NT2/D1 (cell line): ENCODE measurements at regions not wholly inside any gene's neighbourhood (a gene's known extent, or its start where the extent isn't known, plus 50 kb on each side); places are given as distances from the start of the nearest gene placed in this dataset.

Source experiments
- YY1 ChIP-seq: IDR thresholded peaks from 2 replicates; pipeline ENCODE4 v1.6.1; 2011; ENCODE audit not compliant: insufficient read length, insufficient read depth
- ZNF274 ChIP-seq: IDR thresholded peaks from 2 replicates; pipeline ENCODE4 v1.6.1; 2011; ENCODE audit warnings: mild to moderate bottlenecking, low read depth, low read length

GRCh38 chr1:181255270-181255929, 166.9 kb downstream of the IER5 start:
- TF ChIP-seq YY1 (no peak), ZNF274 (no peak)
